ENCODE measurements at regions not wholly inside any gene's neighbourhood (a gene's known extent, or its start where the extent isn't known, plus 50 kb on each side); places are given as distances from the start of the nearest gene placed in this dataset.
"Not testable (repeated sequence)": the region's sequence is repeated elsewhere in the genome, so short reads cannot be mapped to it uniquely, and the experiment has no call there.

DNA sequence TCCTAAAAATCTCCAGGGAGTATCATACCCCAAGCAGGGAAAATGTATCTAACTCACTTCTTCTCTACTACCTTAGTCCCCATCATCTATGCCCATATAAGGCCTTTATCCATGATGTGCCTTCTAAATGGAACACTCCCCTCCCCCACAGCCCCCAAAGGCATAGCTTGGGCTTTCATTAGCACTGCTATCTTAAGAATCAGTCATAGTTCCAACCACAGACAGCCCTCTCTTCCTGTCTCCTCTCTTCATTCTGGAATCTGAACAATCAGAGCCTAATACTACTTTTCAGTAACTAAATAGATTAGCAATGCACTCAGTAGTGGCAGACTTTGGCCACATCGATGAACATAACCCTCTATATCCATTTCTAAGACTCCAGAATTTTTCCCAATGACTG lies 313.2 kb upstream of the DKK2 start:
- H3K9me3 ChIP-seq (ENCODE audit: control insufficient read depth in 2 of 3, insufficient read depth in 1 of 3, low read length in 3 of 3): no peaks in the 10 kb centered on the region
- H3K4me1 ChIP-seq (ENCODE audit: control insufficient read depth in 2 of 3, insufficient read depth in 2 of 3, low read depth in 1 of 3, low read length in 3 of 3): no peaks in the 10 kb centered on the region
- no peak overlapping the region for H3K27ac ChIP-seq (ENCODE audit: low read depth in 2 of 2, low read length in 2 of 2)
- TF ChIP-seq, protein P1, sequence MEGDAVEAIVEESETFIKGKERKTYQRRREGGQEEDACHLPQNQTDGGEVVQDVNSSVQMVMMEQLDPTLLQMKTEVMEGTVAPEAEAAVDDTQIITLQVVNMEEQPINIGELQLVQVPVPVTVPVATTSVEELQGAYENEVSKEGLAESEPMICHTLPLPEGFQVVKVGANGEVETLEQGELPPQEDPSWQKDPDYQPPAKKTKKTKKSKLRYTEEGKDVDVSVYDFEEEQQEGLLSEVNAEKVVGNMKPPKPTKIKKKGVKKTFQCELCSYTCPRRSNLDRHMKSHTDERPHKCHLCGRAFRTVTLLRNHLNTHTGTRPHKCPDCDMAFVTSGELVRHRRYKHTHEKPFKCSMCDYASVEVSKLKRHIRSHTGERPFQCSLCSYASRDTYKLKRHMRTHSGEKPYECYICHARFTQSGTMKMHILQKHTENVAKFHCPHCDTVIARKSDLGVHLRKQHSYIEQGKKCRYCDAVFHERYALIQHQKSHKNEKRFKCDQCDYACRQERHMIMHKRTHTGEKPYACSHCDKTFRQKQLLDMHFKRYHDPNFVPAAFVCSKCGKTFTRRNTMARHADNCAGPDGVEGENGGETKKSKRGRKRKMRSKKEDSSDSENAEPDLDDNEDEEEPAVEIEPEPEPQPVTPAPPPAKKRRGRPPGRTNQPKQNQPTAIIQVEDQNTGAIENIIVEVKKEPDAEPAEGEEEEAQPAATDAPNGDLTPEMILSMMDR (IDR thresholded peaks at IDR 0.05; ENCODE audit: borderline replicate concordance, extremely low read depth, insufficient read depth): no peak
- H3K36me3 ChIP-seq (ENCODE audit: control insufficient read depth in 2 of 3, insufficient read depth in 3 of 3, low read length in 3 of 3): no peaks in the 10 kb centered on the region
- H3K9ac ChIP-seq (ENCODE audit: low read length in 3 of 3): no peak overlapping the region
- intact Hi-C loops (cut with DNase I): no loop called here
- no peak for FAIRE-seq
- H3K4me3 ChIP-seq (ENCODE audit: low read length in 3 of 3): no peak overlapping the region
- DNase-seq: no peak
- H3K27me3 ChIP-seq (ENCODE audit: control insufficient read depth, insufficient read depth, low read length): no peaks in the 10 kb centered on the region

DNA sequence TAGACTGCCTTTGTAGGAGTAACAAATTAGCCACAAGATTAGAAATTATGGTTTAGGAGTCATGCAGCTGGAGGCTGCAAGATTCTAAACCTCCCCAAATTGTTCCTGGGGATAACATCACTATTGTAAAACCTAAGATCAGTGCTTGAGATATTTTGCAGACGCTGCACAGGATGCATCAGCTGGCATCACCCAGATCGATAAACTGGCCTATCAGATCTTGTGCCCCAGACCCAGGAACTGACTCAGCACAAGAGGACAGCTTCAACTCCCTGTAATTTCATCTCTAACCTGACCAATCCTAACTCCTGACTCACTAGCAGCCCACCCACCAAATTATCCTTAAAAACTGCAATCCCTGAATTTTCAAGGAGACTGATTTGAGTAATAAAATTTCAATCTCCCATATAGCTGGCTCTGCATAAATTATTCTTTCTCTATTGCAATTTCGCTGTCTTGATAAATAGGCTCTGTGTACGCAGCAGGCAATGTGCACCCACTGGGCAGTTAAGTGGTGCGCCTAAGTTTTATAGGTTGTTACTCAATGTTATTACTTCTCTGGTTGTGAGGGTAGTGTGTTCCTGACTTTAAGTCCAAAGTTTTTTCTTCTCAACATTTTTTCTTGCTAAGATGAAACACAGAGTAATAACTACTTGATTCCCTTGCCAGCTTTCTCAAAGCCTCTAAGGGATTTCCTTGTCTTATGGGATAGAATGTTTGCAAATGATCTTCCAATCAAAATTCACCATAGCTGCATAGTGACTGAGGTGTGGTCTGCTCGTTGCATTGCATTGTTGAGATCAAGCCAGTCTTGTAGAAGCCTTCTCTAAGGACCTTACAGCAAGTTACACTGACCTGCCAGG lies 312.3 kb upstream of the DKK2 start:
- FAIRE-seq: no peak
- Histone ChIP-seq H3K27ac (ENCODE audit: low read depth in 2 of 2, low read length in 2 of 2) (no peak overlapping the region), H3K36me3 (ENCODE audit: control insufficient read depth in 2 of 3, insufficient read depth in 3 of 3, low read length in 3 of 3) (no peaks in the 10 kb centered on the region), H3K27me3 (ENCODE audit: control insufficient read depth, insufficient read depth, low read length) (no peaks in the 10 kb centered on the region), H3K9me3 (ENCODE audit: control insufficient read depth in 2 of 3, insufficient read depth in 1 of 3, low read length in 3 of 3) (no peaks in the 10 kb centered on the region), H3K4me3 (ENCODE audit: low read length in 3 of 3) (no peak overlapping the region), H3K4me1 (ENCODE audit: control insufficient read depth in 2 of 3, insufficient read depth in 2 of 3, low read depth in 1 of 3, low read length in 3 of 3) (no peaks in the 10 kb centered on the region), H3K9ac (ENCODE audit: low read length in 3 of 3) (no peak overlapping the region)
- DNase-seq: no peak
- intact Hi-C loops (cut with DNase I): no loop called here
- TF ChIP-seq, protein P1 (IDR thresholded peaks at IDR 0.05; ENCODE audit: borderline replicate concordance, extremely low read depth, insufficient read depth): no peak

DNA sequence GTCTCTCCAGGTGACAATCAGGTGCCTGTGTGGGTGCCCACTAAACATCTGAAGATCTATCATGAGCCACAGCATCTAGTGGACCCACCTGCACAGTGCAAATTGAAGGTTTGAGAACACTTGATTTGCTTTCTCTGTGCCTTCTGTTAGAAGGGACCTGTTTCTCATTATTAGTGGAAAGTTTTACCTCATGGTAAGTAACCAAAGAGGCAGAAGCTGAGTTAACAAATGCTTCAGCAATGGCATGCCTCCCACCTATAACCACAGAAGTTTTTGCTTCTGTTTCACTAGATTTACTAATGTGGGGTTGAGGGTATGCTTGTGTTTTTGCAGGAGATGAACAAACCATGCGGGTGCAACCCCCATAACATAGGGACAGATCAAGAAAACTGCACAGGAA lies 297.4 kb upstream of the DKK2 start:
- FAIRE-seq: no peak
- TF ChIP-seq, protein P1 (IDR thresholded peaks at IDR 0.05; ENCODE audit: borderline replicate concordance, extremely low read depth, insufficient read depth): no peak
- DNase-seq: no peak
- Histone ChIP-seq H3K27ac (ENCODE audit: low read depth in 2 of 2, low read length in 2 of 2) (no peak overlapping the region), H3K4me1 (ENCODE audit: control insufficient read depth in 2 of 3, insufficient read depth in 2 of 3, low read depth in 1 of 3, low read length in 3 of 3) (no peaks in the 10 kb centered on the region), H3K36me3 (ENCODE audit: control insufficient read depth in 2 of 3, insufficient read depth in 3 of 3, low read length in 3 of 3) (no peaks in the 10 kb centered on the region), H3K27me3 (ENCODE audit: control insufficient read depth, insufficient read depth, low read length) (no peaks in the 10 kb centered on the region), H3K9ac (ENCODE audit: low read length in 3 of 3) (no peak overlapping the region), H3K9me3 (ENCODE audit: control insufficient read depth in 2 of 3, insufficient read depth in 1 of 3, low read length in 3 of 3) (no peaks in the 10 kb centered on the region), H3K4me3 (ENCODE audit: low read length in 3 of 3) (no peak overlapping the region)
- intact Hi-C loops (cut with DNase I): no loop called here

DNA sequence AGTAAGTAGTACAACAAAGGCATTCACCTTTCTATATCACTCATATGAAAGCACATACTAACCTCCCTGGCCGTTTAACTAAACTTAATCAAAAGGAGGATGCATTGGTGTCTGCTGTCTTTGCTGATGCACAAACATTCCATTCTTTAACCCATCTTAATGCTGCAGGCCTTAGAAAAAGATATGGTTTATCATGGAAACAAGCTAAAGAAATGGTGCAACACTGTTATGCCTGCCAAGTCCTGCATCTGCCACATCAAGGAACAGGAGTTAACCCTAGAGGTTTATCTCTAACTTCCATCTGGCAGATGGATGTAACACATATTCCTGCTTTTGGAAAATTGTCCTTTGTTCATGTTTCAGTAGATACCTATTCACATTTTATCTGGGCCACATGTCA lies 296.5 kb upstream of the DKK2 start:
- FAIRE-seq; H3K9ac ChIP-seq (ENCODE audit: low read length in 3 of 3); H3K4me3 ChIP-seq (ENCODE audit: low read length in 3 of 3); H3K36me3 ChIP-seq (ENCODE audit: control insufficient read depth in 2 of 3, insufficient read depth in 3 of 3, low read length in 3 of 3); intact Hi-C loops (cut with DNase I); DNase-seq; H3K27ac ChIP-seq (ENCODE audit: low read depth in 2 of 2, low read length in 2 of 2); H3K9me3 ChIP-seq (ENCODE audit: control insufficient read depth in 2 of 3, insufficient read depth in 1 of 3, low read length in 3 of 3); H3K27me3 ChIP-seq (ENCODE audit: control insufficient read depth, insufficient read depth, low read length); H3K4me1 ChIP-seq (ENCODE audit: control insufficient read depth in 2 of 3, insufficient read depth in 2 of 3, low read depth in 1 of 3, low read length in 3 of 3): not testable (repeated sequence)

Measured in kidney (tissue), 13 donors.